Activated T-cell treated with anti-CD3 and anti-CD28 coated beads, Interleukin-2, amount 50 U/mL, for 24 hours (primary cell): ENCODE measurements at regions not wholly inside any gene's neighbourhood (a gene's known extent, or its start where the extent isn't known, plus 50 kb on each side); places are given as distances from the start of the nearest gene placed in this dataset.
"Not testable (repeated sequence)": the region's sequence is repeated elsewhere in the genome, so short reads cannot be mapped to it uniquely, and the experiment has no call there.

Source experiments
- DNase-seq: peaks from one replicate; pipeline ENCODE4 v3.0.0-alpha.2; 2020
- H3K27ac Mint-ChIP-seq: 2 replicates; pipeline ENCODE4 v1.8.0; 2020; ENCODE audit warnings: mild to moderate bottlenecking, mixed read lengths
- H3K27me3 Mint-ChIP-seq: 2 replicates; pipeline ENCODE4 v1.8.0; 2020; ENCODE audit warnings: mixed read lengths
- H3K36me3 Mint-ChIP-seq: 2 replicates; pipeline ENCODE4 v1.8.0; 2020; ENCODE audit warnings: low read depth, mixed read lengths
- H3K4me1 Mint-ChIP-seq: 2 replicates; pipeline ENCODE4 v1.8.0; 2020; ENCODE audit warnings: low read depth, mixed read lengths
- H3K4me3 Mint-ChIP-seq: 2 replicates; pipeline ENCODE4 v1.8.0; 2020; ENCODE audit warnings: mild to moderate bottlenecking, moderate library complexity, mixed read lengths
- H3K9me3 Mint-ChIP-seq: 2 replicates; pipeline ENCODE4 v1.8.0; 2020; ENCODE audit warnings: mixed read lengths

DNA sequence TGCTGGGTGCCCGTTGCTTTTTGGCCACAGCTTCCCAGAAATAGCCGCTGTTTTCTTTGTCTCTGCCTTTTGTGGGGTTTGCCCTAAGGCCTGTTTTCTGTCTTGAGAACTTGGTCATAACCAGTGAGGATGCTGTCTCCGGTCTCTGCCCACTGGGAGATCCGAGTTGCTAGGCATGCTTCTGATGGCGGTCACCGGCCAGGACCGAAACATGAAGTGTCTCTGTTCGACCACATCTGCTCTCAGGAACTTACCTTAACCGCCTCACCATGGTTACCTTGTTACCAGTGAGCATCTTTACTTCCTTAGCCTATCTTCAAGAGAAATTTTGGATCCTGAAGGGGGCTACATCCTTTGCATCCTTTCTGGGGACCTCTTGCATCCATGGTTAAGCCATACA lies 91.9 kb downstream of the RTP5 start:
- H3K4me1 Mint-ChIP-seq = peaks cover 25% of the 10 kb centered on the region
- H3K36me3 Mint-ChIP-seq = peaks cover 11% of the 10 kb centered on the region
- no peaks in the 10 kb centered on the region for H3K27me3 Mint-ChIP-seq
- no peak overlapping the region for H3K27ac Mint-ChIP-seq
- DNase-seq = no peak
- no peaks in the 10 kb centered on the region for H3K9me3 Mint-ChIP-seq
- H3K4me3 Mint-ChIP-seq = no peak overlapping the region

DNA sequence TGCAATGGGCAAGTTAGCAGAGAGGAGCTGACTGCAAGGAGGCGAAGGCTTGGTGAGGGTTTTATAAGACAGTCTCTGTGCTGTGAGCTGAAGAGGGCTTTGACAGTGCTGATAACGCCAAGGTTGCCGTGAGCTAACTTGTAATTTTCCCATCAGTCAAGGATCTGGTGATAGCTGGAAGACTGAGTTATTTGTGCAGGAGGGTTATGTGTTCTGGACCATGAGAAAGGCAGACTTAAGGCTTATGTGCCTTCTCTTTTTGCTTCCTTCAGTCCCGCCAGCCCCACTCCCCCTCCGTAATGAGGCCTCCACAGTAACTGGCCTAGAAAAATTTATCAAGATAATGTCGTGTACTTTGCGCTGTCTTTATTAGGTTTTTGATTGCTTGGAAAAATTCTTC lies 94.6 kb downstream of the RTP5 start:
- Mint-ChIP-seq H3K4me1 (peaks cover 36% of the 10 kb centered on the region), H3K27me3 (no peaks in the 10 kb centered on the region), H3K4me3 (no peak overlapping the region), H3K9me3 (no peaks in the 10 kb centered on the region), H3K36me3 (peaks cover 14% of the 10 kb centered on the region), H3K27ac (no peak overlapping the region)
- no peak for DNase-seq

DNA sequence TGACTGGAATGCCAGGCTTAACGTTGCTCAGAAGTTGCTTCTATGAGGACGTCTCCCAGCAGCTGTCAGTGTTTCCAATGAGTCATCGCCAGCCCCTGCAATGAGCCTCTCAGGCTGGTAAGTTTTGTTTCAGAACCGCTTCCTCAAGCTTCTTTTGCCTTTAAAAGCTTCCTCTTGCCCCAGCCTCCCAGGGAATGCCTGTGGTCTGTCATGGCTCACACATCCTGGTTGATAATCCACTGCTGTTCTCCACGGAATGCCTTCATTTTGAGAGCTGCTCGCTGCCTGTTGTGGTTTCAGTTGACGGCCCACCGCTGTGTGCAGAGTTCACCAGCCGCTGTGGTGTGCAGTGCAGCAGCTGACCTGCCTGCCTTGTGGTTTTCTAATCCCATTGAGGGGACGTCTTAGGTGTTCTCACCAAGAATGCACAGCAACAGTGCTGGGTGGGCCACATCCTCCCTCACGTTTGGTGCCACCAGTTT lies 96.4 kb downstream of the RTP5 start:
- Mint-ChIP-seq H3K36me3 (peaks cover 16% of the 10 kb centered on the region), H3K9me3 (no peaks in the 10 kb centered on the region), H3K27me3 (no peaks in the 10 kb centered on the region), H3K4me1 (peaks cover 36% of the 10 kb centered on the region), H3K4me3 (peak overlapping the region; percentile 72), H3K27ac (peak overlapping the region; percentile 95)
- DNase-seq = peak; percentile 77

DNA sequence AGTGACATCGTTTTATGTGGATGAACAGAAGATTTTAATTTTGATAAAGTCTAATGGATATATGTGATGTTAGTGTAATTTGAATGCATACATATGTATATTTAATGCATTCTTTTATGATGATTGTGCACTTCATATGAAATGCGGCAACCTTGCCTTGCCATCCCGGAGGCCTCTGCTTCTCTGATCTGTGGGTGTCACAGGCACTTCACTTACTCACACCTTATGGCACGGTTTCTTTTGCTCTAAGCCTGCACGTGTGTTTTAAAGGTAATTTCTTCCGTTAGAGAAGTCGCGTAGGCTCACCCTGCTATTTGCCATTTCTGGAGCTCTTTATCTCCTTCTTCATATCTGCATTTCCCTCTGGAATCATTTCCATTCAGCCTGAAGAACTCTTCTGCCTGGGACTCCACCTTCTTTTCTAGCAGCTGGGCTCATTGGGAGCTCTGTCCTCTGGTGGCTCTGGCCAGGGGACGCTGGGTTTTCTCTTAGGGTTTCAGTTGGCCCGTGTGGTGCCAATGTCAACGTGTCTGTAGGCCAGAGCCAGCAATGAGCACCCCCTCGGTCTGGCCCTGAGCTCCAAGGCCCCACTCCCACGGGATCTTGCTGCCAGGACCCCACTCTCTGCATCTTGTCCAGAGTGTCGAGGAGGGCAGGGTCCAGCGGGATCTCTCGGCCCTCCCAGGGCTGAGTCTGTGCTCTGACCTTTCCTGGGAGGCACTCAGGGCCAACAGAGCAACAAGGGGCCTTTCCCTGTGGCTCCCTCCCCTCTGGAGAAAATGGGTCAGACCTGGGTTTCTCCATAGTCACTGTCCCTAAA lies 97.3 kb downstream of the RTP5 start:
- Mint-ChIP-seq H3K4me3 (peak overlapping the region; percentile 72), H3K27ac (peak overlapping the region; percentile 95), H3K36me3 (peaks cover 25% of the 10 kb centered on the region), H3K27me3 (no peaks in the 10 kb centered on the region), H3K9me3 (no peaks in the 10 kb centered on the region), H3K4me1 (peaks cover 37% of the 10 kb centered on the region)
- no peak for DNase-seq

DNA sequence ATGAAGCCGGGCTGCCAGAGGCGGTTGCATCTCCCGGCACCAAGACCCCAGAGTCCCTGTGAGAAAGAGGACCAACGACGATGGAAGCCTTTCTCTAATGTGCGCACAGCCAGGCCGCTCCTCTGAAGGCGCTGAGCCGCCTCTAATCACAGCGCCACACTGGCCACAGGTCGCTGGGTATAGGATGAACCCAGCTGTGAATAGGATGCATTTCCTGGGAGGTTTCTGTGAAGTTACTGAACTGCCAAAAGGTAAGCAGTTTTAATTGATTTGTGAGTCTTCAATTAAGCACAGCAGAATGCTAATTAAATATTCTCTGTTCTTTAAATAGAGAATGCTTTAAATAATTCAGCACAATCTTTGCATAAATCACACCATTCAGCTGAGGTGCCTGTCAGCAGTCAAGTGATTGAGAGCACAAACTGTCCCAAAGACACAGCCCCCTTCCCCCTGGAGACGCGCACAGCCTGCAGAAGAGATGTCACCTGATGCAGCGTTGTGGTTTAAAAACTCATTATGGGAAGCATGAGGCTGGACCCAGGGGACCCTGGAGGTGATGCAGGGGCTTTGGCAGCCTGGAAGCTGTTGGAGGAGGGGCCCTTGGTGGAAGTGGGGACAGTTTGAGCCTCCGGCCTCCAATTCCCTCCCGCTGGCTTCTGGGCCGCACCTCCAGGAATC lies 98.1 kb downstream of the RTP5 start:
- Mint-ChIP-seq H3K4me1 (peaks cover 35% of the 10 kb centered on the region), H3K36me3 (peaks cover 32% of the 10 kb centered on the region), H3K9me3 (no peaks in the 10 kb centered on the region), H3K4me3 (no peak overlapping the region), H3K27ac (no peak overlapping the region), H3K27me3 (no peaks in the 10 kb centered on the region)
- no peak for DNase-seq

DNA sequence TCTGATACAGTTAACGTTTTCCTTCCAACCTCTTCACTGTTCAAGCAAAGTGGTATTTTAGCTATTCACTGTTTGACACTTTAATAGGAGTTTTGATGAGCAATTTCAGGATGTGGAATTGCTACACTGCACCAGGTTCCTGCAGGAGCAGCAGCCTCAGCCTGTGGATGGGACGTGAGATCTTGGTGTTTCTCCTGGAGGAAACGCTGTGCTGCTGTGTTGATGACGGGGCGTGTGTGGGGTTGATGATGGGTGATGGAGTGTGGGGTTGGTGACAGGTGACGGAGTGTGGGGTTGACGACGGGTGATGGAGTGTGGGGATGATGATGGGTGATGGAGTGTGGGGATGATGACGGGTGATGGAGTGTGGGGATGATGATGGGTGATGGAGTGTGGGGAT lies 98.9 kb downstream of the RTP5 start:
- peaks cover 34% of the 10 kb centered on the region for H3K4me1 Mint-ChIP-seq
- no peak overlapping the region for H3K27ac Mint-ChIP-seq
- H3K4me3 Mint-ChIP-seq = no peak overlapping the region
- H3K27me3 Mint-ChIP-seq = no peaks in the 10 kb centered on the region
- no peak for DNase-seq
- peaks cover 40% of the 10 kb centered on the region for H3K36me3 Mint-ChIP-seq
- no peaks in the 10 kb centered on the region for H3K9me3 Mint-ChIP-seq

DNA sequence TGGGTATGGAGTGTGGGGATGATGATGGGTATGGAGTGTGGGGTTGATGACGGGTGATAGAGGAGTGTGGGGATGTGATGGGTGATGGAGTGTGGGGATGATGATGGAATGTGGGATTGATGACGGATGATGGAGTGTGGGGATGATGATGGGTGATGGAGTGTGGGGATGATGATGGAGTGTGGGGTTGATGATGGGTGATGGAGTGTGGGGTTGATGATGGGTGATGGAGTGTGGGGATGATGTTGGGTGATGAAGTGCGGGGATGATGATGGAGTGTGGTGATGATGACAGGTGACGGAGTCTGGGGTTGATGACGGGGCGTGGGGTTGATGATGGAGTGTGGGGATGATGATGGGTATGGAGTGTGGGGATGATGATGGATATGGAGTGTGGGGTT lies 99.7 kb downstream of the RTP5 start:
- not testable (repeated sequence) for H3K9me3 Mint-ChIP-seq, H3K27ac Mint-ChIP-seq, DNase-seq, H3K4me3 Mint-ChIP-seq, H3K27me3 Mint-ChIP-seq
- Mint-ChIP-seq H3K36me3 (peaks cover 47% of the 10 kb centered on the region), H3K4me1 (peaks cover 30% of the 10 kb centered on the region)

DNA sequence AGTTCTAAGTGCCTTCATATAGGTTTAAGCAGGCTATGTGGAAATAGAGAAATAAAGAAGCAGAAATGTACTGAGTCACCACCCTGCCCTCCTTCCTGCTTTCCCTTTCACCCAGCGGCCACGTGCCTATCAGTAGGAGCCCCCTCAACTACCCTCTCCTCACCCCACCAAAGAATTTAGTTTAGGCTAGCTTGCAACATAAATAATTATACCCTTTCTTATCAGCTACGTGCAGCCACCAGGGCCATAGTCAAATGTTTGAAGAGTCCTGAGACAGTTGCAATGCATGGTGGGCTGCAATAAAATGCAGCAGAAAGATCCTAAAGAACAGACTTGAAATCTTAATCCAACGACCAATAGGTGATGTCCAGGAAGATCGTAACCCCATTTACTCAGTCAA lies 101.2 kb downstream of the RTP5 start:
- peaks cover 61% of the 10 kb centered on the region for H3K36me3 Mint-ChIP-seq
- no peak overlapping the region for H3K4me3 Mint-ChIP-seq
- H3K27me3 Mint-ChIP-seq = no peaks in the 10 kb centered on the region
- H3K4me1 Mint-ChIP-seq = peaks cover 22% of the 10 kb centered on the region
- H3K27ac Mint-ChIP-seq = no peak overlapping the region
- no peak for DNase-seq
- H3K9me3 Mint-ChIP-seq = no peaks in the 10 kb centered on the region

DNA sequence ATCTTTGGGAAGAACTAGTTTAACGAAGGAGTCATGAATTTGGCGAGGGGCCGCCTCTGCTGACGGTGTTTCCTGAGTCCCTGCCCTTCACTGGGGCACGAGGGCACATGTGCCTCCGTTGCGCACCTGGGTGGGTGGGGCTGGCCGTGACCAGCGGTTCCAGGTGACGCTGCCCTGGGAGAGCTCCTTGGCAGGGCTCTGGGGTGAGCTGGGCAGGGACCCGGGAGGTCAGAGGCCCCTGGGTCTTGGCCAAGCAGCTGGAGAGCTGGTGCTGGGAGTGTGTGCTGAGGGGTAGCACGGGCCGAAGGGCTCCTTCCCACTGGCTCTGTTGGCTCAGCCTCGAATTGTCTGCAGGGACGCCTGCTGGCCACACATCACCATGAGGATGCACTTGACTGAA lies 104.6 kb downstream of the RTP5 start:
- Mint-ChIP-seq H3K36me3 (peaks cover 71% of the 10 kb centered on the region), H3K27ac (no peak overlapping the region), H3K9me3 (no peaks in the 10 kb centered on the region), H3K4me1 (peaks cover 4% of the 10 kb centered on the region), H3K4me3 (no peak overlapping the region), H3K27me3 (no peaks in the 10 kb centered on the region)
- no peak for DNase-seq

DNA sequence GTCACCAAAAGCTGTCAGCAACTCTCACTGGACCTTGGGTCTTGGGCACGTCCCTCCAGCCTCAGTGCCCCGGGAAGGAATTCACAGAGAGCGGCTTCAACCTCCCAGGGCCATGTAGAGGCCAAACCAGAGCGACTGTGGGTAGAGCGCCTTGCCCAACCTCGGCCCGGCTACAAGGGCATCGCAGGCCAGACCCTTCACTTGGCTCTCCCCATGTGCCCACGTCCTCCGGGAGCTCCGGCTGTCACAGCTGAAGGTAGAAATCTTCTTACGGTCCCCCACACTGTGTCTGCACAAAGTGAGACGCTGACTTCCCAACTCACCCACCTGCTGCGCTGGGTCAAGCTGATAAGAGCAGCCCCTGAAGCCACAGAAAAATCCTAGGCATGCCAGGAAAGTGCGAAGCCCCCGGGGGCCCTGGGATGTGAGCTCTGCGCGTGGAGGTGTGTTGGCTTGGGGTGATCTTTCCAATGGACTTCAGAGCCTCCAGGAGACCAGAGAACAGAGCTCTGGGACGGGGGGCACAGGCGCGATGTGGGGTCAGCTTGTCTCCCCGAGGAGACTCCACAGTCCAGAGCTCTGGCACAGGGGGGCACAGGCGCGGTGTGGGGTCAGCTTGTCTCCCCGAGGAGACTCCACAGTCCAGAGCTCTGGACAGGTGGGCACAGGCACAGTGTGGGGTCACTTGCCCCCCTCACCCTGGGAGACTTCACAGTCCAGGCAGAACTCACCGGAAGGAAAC lies 105.5 kb downstream of the RTP5 start:
- H3K9me3 Mint-ChIP-seq = no peaks in the 10 kb centered on the region
- no peaks in the 10 kb centered on the region for H3K27me3 Mint-ChIP-seq
- peaks cover 71% of the 10 kb centered on the region for H3K36me3 Mint-ChIP-seq
- peaks cover 4% of the 10 kb centered on the region for H3K4me1 Mint-ChIP-seq
- DNase-seq = peak; percentile 8
- no peak overlapping the region for H3K4me3 Mint-ChIP-seq
- no peak overlapping the region for H3K27ac Mint-ChIP-seq

DNA sequence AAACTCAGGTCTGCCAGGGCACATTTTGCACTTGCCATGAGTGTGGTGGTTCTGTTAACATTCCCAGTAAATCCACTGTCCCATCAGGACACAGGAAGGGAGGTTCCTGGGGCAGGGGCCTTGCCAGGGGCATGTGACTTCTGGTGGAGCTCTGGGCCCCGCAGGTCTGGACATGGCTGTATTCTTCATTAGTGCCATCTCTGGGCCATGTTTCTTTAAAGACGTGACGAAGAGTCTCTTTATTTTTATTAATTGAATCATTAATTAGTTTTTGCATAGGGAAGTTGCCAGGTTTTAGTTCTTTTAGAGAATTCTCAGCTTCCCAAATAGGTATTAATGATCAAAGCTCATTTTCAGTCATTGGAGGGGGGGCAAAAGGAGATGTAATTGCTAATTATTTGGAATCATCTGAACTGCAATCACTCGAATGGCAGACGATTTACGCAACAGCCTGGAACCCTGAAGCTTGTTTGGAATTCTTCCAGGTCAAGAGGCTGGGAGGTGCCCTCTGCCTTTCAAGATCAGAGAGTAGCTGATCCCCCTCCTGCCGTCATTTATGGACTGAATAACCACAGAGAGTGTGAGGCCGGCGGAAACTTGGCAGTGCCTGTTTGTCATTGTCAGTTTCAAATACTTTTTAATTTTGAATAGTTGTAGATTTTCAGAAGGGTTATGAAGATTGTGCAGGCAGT lies 106.2 kb downstream of the RTP5 start:
- no peak overlapping the region for H3K27ac Mint-ChIP-seq
- DNase-seq = peak; percentile 2
- H3K9me3 Mint-ChIP-seq = no peaks in the 10 kb centered on the region
- H3K4me1 Mint-ChIP-seq = peaks cover 4% of the 10 kb centered on the region
- H3K27me3 Mint-ChIP-seq = no peaks in the 10 kb centered on the region
- H3K4me3 Mint-ChIP-seq = no peak overlapping the region
- H3K36me3 Mint-ChIP-seq = peaks cover 69% of the 10 kb centered on the region

DNA sequence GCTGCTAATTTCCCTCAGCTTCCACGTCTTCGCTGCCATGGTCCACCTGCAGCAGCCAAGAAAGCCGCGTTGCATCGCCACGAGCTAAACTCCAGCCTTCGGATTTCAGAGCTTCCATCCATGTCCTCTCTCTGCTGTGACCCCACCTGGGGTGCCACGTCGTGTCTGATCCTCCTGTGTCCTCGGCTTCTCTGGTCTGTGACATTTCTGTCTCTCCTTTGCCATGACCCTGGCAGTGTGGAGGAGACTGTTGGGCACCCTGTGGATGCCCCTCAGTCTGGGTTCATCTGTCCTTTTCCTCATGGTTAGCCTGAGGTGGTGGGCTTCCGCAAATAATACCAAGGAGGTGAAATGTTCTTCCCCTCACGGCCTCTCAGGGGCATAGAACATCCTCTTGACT lies 106.8 kb downstream of the RTP5 start:
- Mint-ChIP-seq H3K4me1 (peaks cover 4% of the 10 kb centered on the region), H3K9me3 (no peaks in the 10 kb centered on the region), H3K27me3 (no peaks in the 10 kb centered on the region), H3K36me3 (peaks cover 63% of the 10 kb centered on the region), H3K27ac (no peak overlapping the region), H3K4me3 (no peak overlapping the region)
- DNase-seq = peak; percentile 15

DNA sequence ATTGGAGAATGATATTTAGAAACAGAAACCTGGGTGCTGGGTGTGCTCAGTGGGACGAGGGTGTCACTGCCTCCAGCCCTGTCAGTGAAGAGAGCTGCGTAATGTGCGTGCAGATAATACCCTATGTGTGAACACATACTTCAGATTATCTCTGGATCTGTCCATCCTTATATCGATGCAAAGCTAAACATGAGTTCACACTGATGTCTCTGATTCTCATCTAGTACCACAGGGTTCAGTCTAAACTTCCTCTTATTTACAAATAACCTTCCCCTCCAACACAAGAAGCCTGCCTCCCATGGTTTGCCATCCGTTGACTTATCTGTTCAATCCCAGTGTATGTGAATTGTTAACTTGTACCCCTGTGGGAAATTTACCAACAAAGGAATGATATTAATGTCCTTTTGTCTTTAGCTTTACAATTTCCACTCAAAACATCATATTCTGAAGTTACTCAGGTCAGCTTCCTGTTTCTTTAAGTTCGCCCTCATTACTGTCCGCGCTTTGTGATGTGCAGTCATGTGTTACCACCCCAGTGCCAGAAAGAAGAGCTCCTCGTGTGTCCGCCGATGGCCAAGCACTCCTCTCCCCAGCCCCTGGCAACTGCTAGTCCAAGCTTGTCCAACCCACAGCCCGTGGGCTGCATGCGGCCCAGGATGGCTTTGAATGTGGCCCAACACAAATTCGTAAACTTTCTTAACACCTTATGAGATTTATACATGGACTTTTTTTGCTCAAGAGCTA lies 108.2 kb downstream of the RTP5 start:
- Mint-ChIP-seq H3K27me3 (no peaks in the 10 kb centered on the region), H3K36me3 (peaks cover 49% of the 10 kb centered on the region), H3K4me3 (no peak overlapping the region), H3K27ac (no peak overlapping the region), H3K9me3 (no peaks in the 10 kb centered on the region), H3K4me1 (no peaks in the 10 kb centered on the region)
- DNase-seq = no peak

DNA sequence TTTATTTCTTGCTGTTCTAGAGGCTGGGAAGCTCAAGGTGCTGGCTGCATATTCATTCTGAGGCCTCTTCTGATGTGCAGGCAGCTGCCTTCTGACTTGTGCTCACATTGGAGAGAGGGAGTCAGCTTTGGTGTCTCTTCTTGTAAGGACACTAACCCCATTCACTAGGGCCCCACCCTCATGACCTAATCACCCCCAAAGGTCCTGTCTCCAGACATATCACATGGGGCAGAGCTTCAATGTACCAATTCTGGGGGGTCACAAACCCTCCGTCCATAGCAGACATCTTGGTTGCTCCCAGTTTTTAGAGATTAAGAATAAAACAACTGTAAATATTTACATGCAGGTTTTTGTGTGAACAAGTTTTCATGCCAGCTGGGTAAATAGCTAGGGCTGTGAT lies 109.1 kb downstream of the RTP5 start:
- Mint-ChIP-seq H3K27me3 (no peaks in the 10 kb centered on the region), H3K9me3 (no peaks in the 10 kb centered on the region), H3K27ac (no peak overlapping the region), H3K4me3 (no peak overlapping the region), H3K36me3 (peaks cover 40% of the 10 kb centered on the region), H3K4me1 (no peaks in the 10 kb centered on the region)
- DNase-seq = no peak
